ENCODE measurements at regions not wholly inside any gene's neighbourhood (a gene's known extent, or its start where the extent isn't known, plus 50 kb on each side); places are given as distances from the start of the nearest gene placed in this dataset.
"Not testable (repeated sequence)": the region's sequence is repeated elsewhere in the genome, so short reads cannot be mapped to it uniquely, and the experiment has no call there.

GRCh38 chr3:66633402-66634381 lies 132.9 kb upstream of the LRIG1 start:
- DNase-seq: no peak

GRCh38 chr3:66638717-66639116 lies 137.9 kb upstream of the LRIG1 start:
- DNase-seq: no peak

- no peak for DNase-seq
Observed at GRCh38 chr3:66639809-66640356, 139.1 kb upstream of the LRIG1 start.

- no peak for DNase-seq
Observed at GRCh38 chr3:66642019-66642418, 141.2 kb upstream of the LRIG1 start.

- no peak for DNase-seq
Observed at GRCh38 chr3:66642484-66642883, 141.7 kb upstream of the LRIG1 start.

- no peak for DNase-seq
Observed at GRCh38 chr3:66644549-66644948, 143.7 kb upstream of the LRIG1 start.

GRCh38 chr3:66648975-66649374 lies 148.2 kb upstream of the LRIG1 start:
- no peak for DNase-seq

GRCh38 chr3:66651520-66651919 lies 150.7 kb upstream of the LRIG1 start:
- not testable (repeated sequence) for DNase-seq

GRCh38 chr3:66652100-66652499 lies 151.3 kb upstream of the LRIG1 start:
- DNase-seq: not testable (repeated sequence)

GRCh38 chr3:66655044-66655443 lies 154.2 kb upstream of the LRIG1 start:
- no peak for DNase-seq

GRCh38 chr3:66655671-66656070 lies 154.8 kb upstream of the LRIG1 start:
- no peak for DNase-seq

GRCh38 chr3:66656609-66657008 lies 155.8 kb upstream of the LRIG1 start:
- DNase-seq: no peak

- no peak for DNase-seq
Observed at GRCh38 chr3:66659056-66659455, 158.2 kb upstream of the LRIG1 start.

GRCh38 chr3:66661628-66662027 lies 160.8 kb upstream of the LRIG1 start:
- DNase-seq: no peak

- no peak for DNase-seq
Observed at GRCh38 chr3:66662894-66663293, 162.1 kb upstream of the LRIG1 start.

GRCh38 chr3:66665021-66665695 lies 164.3 kb upstream of the LRIG1 start:
- DNase-seq: no peak

GRCh38 chr3:66666362-66666761 lies 165.5 kb upstream of the LRIG1 start:
- no peak for DNase-seq

- no peak for DNase-seq
Observed at GRCh38 chr3:66667263-66667662, 166.4 kb upstream of the LRIG1 start.

GRCh38 chr3:66671291-66671690 lies 170.5 kb upstream of the LRIG1 start:
- DNase-seq: no peak

- no peak for DNase-seq
Observed at GRCh38 chr3:66672830-66673229, 172.0 kb upstream of the LRIG1 start.

- no peak for DNase-seq
Observed at GRCh38 chr3:66673293-66673692, 172.5 kb upstream of the LRIG1 start.

- DNase-seq: no peak
Observed at GRCh38 chr3:66675366-66675765, 174.5 kb upstream of the LRIG1 start.

GRCh38 chr3:66692042-66692765 lies 191.4 kb upstream of the LRIG1 start:
- no peak for DNase-seq
